WERI-Rb-1 (cell line): ENCODE measurements at regions not wholly inside any gene's neighbourhood (a gene's known extent, or its start where the extent isn't known, plus 50 kb on each side); places are given as distances from the start of the nearest gene placed in this dataset.

Source experiments
- DNase-seq: peaks from one replicate; pipeline ENCODE4 v3.0.0-alpha.2; 2020
- H3K27ac ChIP-seq: fragments of 250-450 bp; sonication (Bioruptor Pico); 2 replicates; pipeline ENCODE4 v1.5.1; 2020; ENCODE audit warnings: mild to moderate bottlenecking, moderate library complexity
- H3K27me3 ChIP-seq: fragments of 250-450 bp; sonication (Bioruptor Pico); 2 replicates; pipeline ENCODE4 v1.5.1; 2021; ENCODE audit warnings: mild to moderate bottlenecking, low read depth, moderate library complexity; ENCODE audit not compliant: insufficient read depth, severe bottlenecking
- H3K36me3 ChIP-seq: fragments of 250-450 bp; sonication (Bioruptor Pico); 2 replicates; pipeline ENCODE4 v1.5.1; 2020; ENCODE audit warnings: mild to moderate bottlenecking, moderate library complexity
- H3K4me3 ChIP-seq: 2 replicates; pipeline ENCODE4 v1.5.1; 2011; ENCODE audit warnings: low read depth, mild to moderate bottlenecking, control low read depth, low read length
- H3K9me3 ChIP-seq: fragments of 250-450 bp; sonication (Bioruptor Pico); 2 replicates; pipeline ENCODE4 v1.5.1; 2021; ENCODE audit warnings: mild to moderate bottlenecking, moderate library complexity; ENCODE audit not compliant: severe bottlenecking
- TF ChIP-seq, protein P1 (sequence below): IDR thresholded peaks from 2 replicates; pipeline ENCODE4 v1.5.1; 2011; ENCODE audit warnings: low read depth, mild to moderate bottlenecking, control low read depth, inconsistent platforms, low read length

GRCh38 chr9:26237256-26237655 lies 559.0 kb upstream of the TUSC1 start:
- H3K4me3 ChIP-seq: no peak overlapping the region
- TF ChIP-seq, protein P1, sequence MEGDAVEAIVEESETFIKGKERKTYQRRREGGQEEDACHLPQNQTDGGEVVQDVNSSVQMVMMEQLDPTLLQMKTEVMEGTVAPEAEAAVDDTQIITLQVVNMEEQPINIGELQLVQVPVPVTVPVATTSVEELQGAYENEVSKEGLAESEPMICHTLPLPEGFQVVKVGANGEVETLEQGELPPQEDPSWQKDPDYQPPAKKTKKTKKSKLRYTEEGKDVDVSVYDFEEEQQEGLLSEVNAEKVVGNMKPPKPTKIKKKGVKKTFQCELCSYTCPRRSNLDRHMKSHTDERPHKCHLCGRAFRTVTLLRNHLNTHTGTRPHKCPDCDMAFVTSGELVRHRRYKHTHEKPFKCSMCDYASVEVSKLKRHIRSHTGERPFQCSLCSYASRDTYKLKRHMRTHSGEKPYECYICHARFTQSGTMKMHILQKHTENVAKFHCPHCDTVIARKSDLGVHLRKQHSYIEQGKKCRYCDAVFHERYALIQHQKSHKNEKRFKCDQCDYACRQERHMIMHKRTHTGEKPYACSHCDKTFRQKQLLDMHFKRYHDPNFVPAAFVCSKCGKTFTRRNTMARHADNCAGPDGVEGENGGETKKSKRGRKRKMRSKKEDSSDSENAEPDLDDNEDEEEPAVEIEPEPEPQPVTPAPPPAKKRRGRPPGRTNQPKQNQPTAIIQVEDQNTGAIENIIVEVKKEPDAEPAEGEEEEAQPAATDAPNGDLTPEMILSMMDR: no peak
- DNase-seq: no peak
- H3K27ac ChIP-seq: no peak overlapping the region
- no peaks in the 10 kb centered on the region for H3K36me3 ChIP-seq
- no peaks in the 10 kb centered on the region for H3K9me3 ChIP-seq
- H3K27me3 ChIP-seq: peaks cover 18% of the 10 kb centered on the region

GRCh38 chr9:26234865-26235264 lies 556.6 kb upstream of the TUSC1 start:
- TF ChIP-seq, protein P1: no peak
- no peak for DNase-seq

GRCh38 chr9:26231391-26231790 lies 553.1 kb upstream of the TUSC1 start:
- DNase-seq: no peak
- TF ChIP-seq, protein P1: no peak

More at GRCh38 chr9:26234865-26235264, 556.6 kb upstream of the TUSC1 start:
- Histone ChIP-seq H3K27ac (no peak overlapping the region), H3K9me3 (no peaks in the 10 kb centered on the region), H3K27me3 (peaks cover 25% of the 10 kb centered on the region), H3K4me3 (no peak overlapping the region), H3K36me3 (no peaks in the 10 kb centered on the region)

GRCh38 chr9:26229324-26230054 lies 551.2 kb upstream of the TUSC1 start:
- TF ChIP-seq, protein P1: no peak
- Histone ChIP-seq H3K4me3 (no peak overlapping the region), H3K27ac (no peak overlapping the region), H3K27me3 (peaks cover 51% of the 10 kb centered on the region), H3K36me3 (no peaks in the 10 kb centered on the region), H3K9me3 (no peaks in the 10 kb centered on the region)
- no peak for DNase-seq

More at GRCh38 chr9:26231391-26231790, 553.1 kb upstream of the TUSC1 start:
- Histone ChIP-seq H3K27me3 (peaks cover 45% of the 10 kb centered on the region), H3K27ac (no peak overlapping the region), H3K36me3 (no peaks in the 10 kb centered on the region), H3K4me3 (no peak overlapping the region), H3K9me3 (no peaks in the 10 kb centered on the region)

GRCh38 chr9:26228273-26228672 lies 550.0 kb upstream of the TUSC1 start:
- DNase-seq: no peak
- no peaks in the 10 kb centered on the region for H3K36me3 ChIP-seq
- TF ChIP-seq, protein P1: no peak

GRCh38 chr9:26221290-26221689 lies 543.0 kb upstream of the TUSC1 start:
- Histone ChIP-seq H3K9me3 (no peaks in the 10 kb centered on the region), H3K4me3 (no peak overlapping the region), H3K36me3 (no peaks in the 10 kb centered on the region), H3K27me3 (peaks cover 43% of the 10 kb centered on the region), H3K27ac (no peak overlapping the region)
- no peak for DNase-seq
- TF ChIP-seq, protein P1: no peak

More at GRCh38 chr9:26228273-26228672, 550.0 kb upstream of the TUSC1 start:
- Histone ChIP-seq H3K27ac (no peak overlapping the region), H3K4me3 (no peak overlapping the region), H3K27me3 (peaks cover 59% of the 10 kb centered on the region), H3K9me3 (no peaks in the 10 kb centered on the region)
